Mesothelial cell of epicardium (in vitro differentiated cells): ENCODE measurements at regions not wholly inside any gene's neighbourhood (a gene's known extent, or its start where the extent isn't known, plus 50 kb on each side); places are given as distances from the start of the nearest gene placed in this dataset.
A peak's percentile ranks its signal among the peaks of the same experiment; 100 is the strongest.

Source experiments
- DNase-seq, 2 experiments: peaks; one replicate each; pipeline ENCODE4 v3.0.0; 2021; ENCODE audit warnings: low spot score in 2 of 2; ENCODE audit not compliant: unreplicated experiment in 2 of 2
- H3K27ac Mint-ChIP-seq: 2 replicates; pipeline ENCODE4 v1.8.0; 2021; ENCODE audit warnings: mixed read lengths
- H3K27me3 Mint-ChIP-seq: 2 replicates; pipeline ENCODE4 v1.8.0; 2021; ENCODE audit warnings: low read depth, mixed read lengths
- H3K36me3 Mint-ChIP-seq: 2 replicates; pipeline ENCODE4 v1.8.0; 2021; ENCODE audit warnings: mixed read lengths
- H3K4me1 Mint-ChIP-seq: 2 replicates; pipeline ENCODE4 v1.8.0; 2021; ENCODE audit warnings: mixed read lengths
- H3K4me3 Mint-ChIP-seq: 2 replicates; pipeline ENCODE4 v1.8.0; 2021; ENCODE audit warnings: mild to moderate bottlenecking, moderate library complexity, mixed read lengths
- H3K9me3 Mint-ChIP-seq: 2 replicates; pipeline ENCODE4 v1.8.0; 2021; ENCODE audit warnings: mixed read lengths
- TF ChIP-seq, protein P1 (sequence below): fragments of 200-600 bp; sonication (generic); IDR thresholded peaks from one replicate; pipeline ENCODE4 v1.5.0; 2021; ENCODE audit warnings: antibody characterized with exemption; ENCODE audit not compliant: unreplicated experiment

- TF ChIP-seq, protein P1, sequence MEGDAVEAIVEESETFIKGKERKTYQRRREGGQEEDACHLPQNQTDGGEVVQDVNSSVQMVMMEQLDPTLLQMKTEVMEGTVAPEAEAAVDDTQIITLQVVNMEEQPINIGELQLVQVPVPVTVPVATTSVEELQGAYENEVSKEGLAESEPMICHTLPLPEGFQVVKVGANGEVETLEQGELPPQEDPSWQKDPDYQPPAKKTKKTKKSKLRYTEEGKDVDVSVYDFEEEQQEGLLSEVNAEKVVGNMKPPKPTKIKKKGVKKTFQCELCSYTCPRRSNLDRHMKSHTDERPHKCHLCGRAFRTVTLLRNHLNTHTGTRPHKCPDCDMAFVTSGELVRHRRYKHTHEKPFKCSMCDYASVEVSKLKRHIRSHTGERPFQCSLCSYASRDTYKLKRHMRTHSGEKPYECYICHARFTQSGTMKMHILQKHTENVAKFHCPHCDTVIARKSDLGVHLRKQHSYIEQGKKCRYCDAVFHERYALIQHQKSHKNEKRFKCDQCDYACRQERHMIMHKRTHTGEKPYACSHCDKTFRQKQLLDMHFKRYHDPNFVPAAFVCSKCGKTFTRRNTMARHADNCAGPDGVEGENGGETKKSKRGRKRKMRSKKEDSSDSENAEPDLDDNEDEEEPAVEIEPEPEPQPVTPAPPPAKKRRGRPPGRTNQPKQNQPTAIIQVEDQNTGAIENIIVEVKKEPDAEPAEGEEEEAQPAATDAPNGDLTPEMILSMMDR = no peak
- H3K4me1 Mint-ChIP-seq = no peaks in the 10 kb centered on the region
- H3K27me3 Mint-ChIP-seq = peaks cover 10% of the 10 kb centered on the region
- H3K9me3 Mint-ChIP-seq = no peaks in the 10 kb centered on the region
- H3K36me3 Mint-ChIP-seq = no peaks in the 10 kb centered on the region
- no peak for DNase-seq
- no peak overlapping the region for H3K27ac Mint-ChIP-seq
- H3K4me3 Mint-ChIP-seq = no peak overlapping the region
Observed at GRCh38 chr5:155259648-155260047, 246.1 kb downstream of the KIF4B start.

GRCh38 chr5:155260798-155261197 lies 247.2 kb downstream of the KIF4B start:
- no peak for DNase-seq
- TF ChIP-seq, protein P1 = peak; percentile 13
- Mint-ChIP-seq H3K27me3 (peaks cover 19% of the 10 kb centered on the region), H3K4me3 (no peak overlapping the region), H3K36me3 (no peaks in the 10 kb centered on the region), H3K27ac (no peak overlapping the region), H3K9me3 (no peaks in the 10 kb centered on the region), H3K4me1 (no peaks in the 10 kb centered on the region)

DNA sequence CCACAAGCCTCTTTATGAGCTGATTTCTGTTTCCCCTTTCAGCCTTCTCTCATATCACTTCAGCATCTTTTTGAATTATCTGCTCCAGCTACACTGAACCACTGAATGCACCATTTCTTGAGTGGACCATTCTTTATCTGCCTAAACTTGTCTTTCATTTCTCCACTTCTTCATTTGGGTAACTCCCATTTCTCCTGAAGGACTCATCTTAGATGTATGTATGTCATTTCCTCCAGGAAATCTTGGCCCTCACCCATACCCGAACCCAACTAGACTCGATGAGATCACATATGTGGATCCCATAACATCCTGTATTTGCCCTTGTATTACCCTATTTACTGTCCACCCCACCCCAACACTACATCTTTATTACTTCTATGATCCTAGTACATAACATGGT lies 249.8 kb downstream of the KIF4B start:
- Mint-ChIP-seq H3K36me3 (no peaks in the 10 kb centered on the region), H3K4me1 (no peaks in the 10 kb centered on the region), H3K27ac (no peak overlapping the region), H3K4me3 (no peak overlapping the region), H3K9me3 (no peaks in the 10 kb centered on the region), H3K27me3 (peaks cover 28% of the 10 kb centered on the region)
- DNase-seq = no peak
- TF ChIP-seq, protein P1 = no peak

GRCh38 chr5:155264809-155265208 lies 251.3 kb downstream of the KIF4B start:
- TF ChIP-seq, protein P1 = no peak
- Mint-ChIP-seq H3K4me3 (no peak overlapping the region), H3K27ac (no peak overlapping the region), H3K9me3 (no peaks in the 10 kb centered on the region), H3K36me3 (no peaks in the 10 kb centered on the region), H3K4me1 (no peaks in the 10 kb centered on the region), H3K27me3 (peaks cover 32% of the 10 kb centered on the region)
- no peak for DNase-seq

DNA sequence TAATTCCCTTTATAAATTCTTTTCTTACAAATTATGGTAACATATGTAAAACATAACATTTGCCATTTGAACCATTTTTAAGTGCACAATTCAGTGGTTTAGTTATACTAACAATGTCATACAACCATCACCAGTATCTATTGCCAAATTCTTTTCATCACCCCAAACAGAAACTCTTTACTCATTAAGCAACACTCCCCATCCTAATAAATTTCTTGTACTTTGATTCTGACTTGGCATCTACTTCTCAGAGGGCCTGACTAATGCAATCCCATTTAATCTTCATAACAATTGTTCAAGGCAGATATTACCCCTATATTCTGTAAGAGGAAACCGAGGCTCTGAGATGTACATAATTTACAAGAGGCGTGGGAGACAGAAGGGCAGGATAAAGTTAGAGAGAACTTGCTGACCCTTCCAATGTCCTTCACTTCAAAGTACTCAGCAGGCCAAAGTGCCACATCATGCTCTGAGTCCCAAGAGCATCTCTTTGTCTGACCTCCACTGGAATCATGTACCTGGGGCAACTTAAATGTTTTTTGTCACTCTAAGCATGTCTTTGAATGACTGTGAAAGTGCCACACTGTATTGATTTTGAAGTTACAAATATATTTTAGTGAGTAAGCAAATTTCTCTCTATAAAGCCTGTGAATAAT lies 255.3 kb downstream of the KIF4B start:
- DNase-seq = no peak
- TF ChIP-seq, protein P1 = no peak
- H3K27me3 Mint-ChIP-seq = peaks cover 37% of the 10 kb centered on the region
- H3K9me3 Mint-ChIP-seq = no peaks in the 10 kb centered on the region
- H3K4me1 Mint-ChIP-seq = no peaks in the 10 kb centered on the region
- no peaks in the 10 kb centered on the region for H3K36me3 Mint-ChIP-seq
- H3K4me3 Mint-ChIP-seq = no peak overlapping the region
- H3K27ac Mint-ChIP-seq = no peak overlapping the region

DNA sequence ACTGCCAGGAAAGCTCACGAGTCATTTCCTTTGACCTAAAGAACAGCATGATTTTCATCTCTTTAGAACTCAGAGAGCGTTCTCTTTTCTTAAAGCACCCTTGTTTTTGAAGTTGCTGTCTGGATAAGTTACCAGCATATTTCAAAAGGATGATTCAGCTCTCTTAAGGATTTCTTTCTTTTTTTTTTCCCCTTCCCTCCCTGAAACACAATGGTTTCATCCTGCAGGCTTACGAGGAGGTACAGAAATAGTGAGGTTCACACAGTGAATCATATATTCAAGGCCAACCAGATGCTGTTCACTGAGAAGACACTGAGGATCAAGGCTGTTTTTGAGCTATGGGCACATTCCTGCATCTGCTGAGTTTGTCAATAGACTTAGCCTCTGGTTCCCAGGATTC lies 257.2 kb downstream of the KIF4B start:
- peaks cover 3% of the 10 kb centered on the region for H3K4me1 Mint-ChIP-seq
- H3K9me3 Mint-ChIP-seq = no peaks in the 10 kb centered on the region
- H3K4me3 Mint-ChIP-seq = no peak overlapping the region
- no peak overlapping the region for H3K27ac Mint-ChIP-seq
- H3K27me3 Mint-ChIP-seq = peaks cover 32% of the 10 kb centered on the region
- no peak for DNase-seq
- TF ChIP-seq, protein P1 = no peak
- H3K36me3 Mint-ChIP-seq = no peaks in the 10 kb centered on the region
